PFSK-1 (cell line): ENCODE measurements at regions not wholly inside any gene's neighbourhood (a gene's known extent, or its start where the extent isn't known, plus 50 kb on each side); places are given as distances from the start of the nearest gene placed in this dataset.

ENCODE experiments used
- POLR2AphosphoS5 ChIP-seq: IDR thresholded peaks from 2 replicates; pipeline ENCODE4 v1.6.1; 2012; ENCODE audit warnings: low read depth, mild to moderate bottlenecking, control low read depth, low read length, moderate library complexity
- SIN3A ChIP-seq: IDR thresholded peaks from 2 replicates; pipeline ENCODE4 v1.6.1; 2012; ENCODE audit warnings: mild to moderate bottlenecking, low read length, moderate library complexity, borderline replicate concordance; ENCODE audit not compliant: insufficient read depth
- TAF1 ChIP-seq: IDR thresholded peaks from 2 replicates; pipeline ENCODE4 v1.6.1; 2012; ENCODE audit warnings: low read length, control low read depth, borderline replicate concordance; ENCODE audit not compliant: insufficient read depth

GRCh38 chr1:112335351-112335750 lies 60.7 kb upstream of the CTTNBP2NL start:
- no peak for TF ChIP-seq POLR2AphosphoS5
- TF ChIP-seq SIN3A, result no peak
- no peak for TF ChIP-seq TAF1
